GM10266 (cell line): ENCODE measurements at regions not wholly inside any gene's neighbourhood (a gene's known extent, or its start where the extent isn't known, plus 50 kb on each side); places are given as distances from the start of the nearest gene placed in this dataset.

Source experiments
- DNase-seq: peaks from one replicate; pipeline ENCODE4 v3.0.0; 2012; ENCODE audit errors: extremely low spot score
- CTCF ChIP-seq: IDR thresholded peaks from 2 replicates; pipeline ENCODE4 v1.5.1; 2012; ENCODE audit warnings: mild to moderate bottlenecking, low read depth; ENCODE audit not compliant: control insufficient read depth, insufficient read depth; ENCODE audit errors: missing control alignments

GRCh38 chr3:72118628-72119027, 333.7 kb upstream of the PROK2 start:
- no peak for DNase-seq
- no peak for TF ChIP-seq CTCF

- no peak for DNase-seq
- TF ChIP-seq CTCF = no peak
Observed at GRCh38 chr3:72116226-72116625, 331.3 kb upstream of the PROK2 start.

- no peak for TF ChIP-seq CTCF
- DNase-seq = no peak
Observed at GRCh38 chr3:72115307-72115706, 330.4 kb upstream of the PROK2 start.

GRCh38 chr3:72114773-72115172, 329.8 kb upstream of the PROK2 start:
- DNase-seq = no peak
- TF ChIP-seq CTCF = no peak

GRCh38 chr3:72113964-72114363, 329.0 kb upstream of the PROK2 start:
- TF ChIP-seq CTCF = no peak

GRCh38 chr3:72113564-72113963, 328.6 kb upstream of the PROK2 start:
- TF ChIP-seq CTCF = no peak
- no peak for DNase-seq

More at GRCh38 chr3:72113964-72114363, 329.0 kb upstream of the PROK2 start:
- no peak for DNase-seq

- DNase-seq = no peak
- TF ChIP-seq CTCF = no peak
Observed at GRCh38 chr3:72112435-72112834, 327.5 kb upstream of the PROK2 start.
